ENCODE measurements at regions not wholly inside any gene's neighbourhood (a gene's known extent, or its start where the extent isn't known, plus 50 kb on each side); places are given as distances from the start of the nearest gene placed in this dataset.

GRCh38 chr6:95231416-95231815, 345.9 kb upstream of the MANEA start:
- H3K4me3 ChIP-seq (replicated peaks; ENCODE audit: low read depth, low read length) = no peak overlapping the region
- no peak for DNase-seq (ENCODE audit: low read depth)
- no peak for TF ChIP-seq CTCF (IDR thresholded peaks at IDR 0.05; ENCODE audit: low read length, missing control alignments)

GRCh38 chr6:95232446-95232845, 344.9 kb upstream of the MANEA start:
- DNase-seq (ENCODE audit: low read depth) = no peak
- no peak overlapping the region for H3K4me3 ChIP-seq (replicated peaks; ENCODE audit: low read depth, low read length)
- no peak for TF ChIP-seq CTCF (IDR thresholded peaks at IDR 0.05; ENCODE audit: low read length, missing control alignments)

DNA sequence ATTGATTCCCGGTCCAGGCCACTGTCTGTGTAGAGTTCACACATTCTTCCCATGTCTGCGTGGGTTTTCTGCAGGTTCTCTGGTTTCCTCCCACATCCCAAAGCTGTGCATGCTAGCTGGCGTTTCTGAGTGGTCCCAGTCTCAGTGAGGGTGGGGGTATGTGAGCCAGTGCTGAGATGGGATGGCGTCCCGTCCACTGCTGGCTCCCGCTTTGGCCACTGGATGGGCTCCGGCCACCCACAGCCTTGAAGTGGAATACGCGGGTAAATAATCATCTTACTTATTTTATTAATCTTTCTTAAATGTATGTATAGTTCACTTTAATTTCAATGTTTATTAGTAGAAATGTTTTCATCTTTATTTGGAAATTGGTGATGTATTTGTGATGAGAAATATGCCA, 343.5 kb upstream of the MANEA start:
- no peak for DNase-seq (ENCODE audit: low read depth)
- H3K4me3 ChIP-seq (replicated peaks; ENCODE audit: low read depth, low read length) = no peak overlapping the region
- no peak for TF ChIP-seq CTCF (IDR thresholded peaks at IDR 0.05; ENCODE audit: low read length, missing control alignments)

GRCh38 chr6:95240514-95240913, 336.8 kb upstream of the MANEA start:
- H3K4me3 ChIP-seq (replicated peaks; ENCODE audit: low read depth, low read length) = no peak overlapping the region
- TF ChIP-seq CTCF (IDR thresholded peaks at IDR 0.05; ENCODE audit: low read length, missing control alignments) = no peak
- no peak for DNase-seq (ENCODE audit: low read depth)

DNA sequence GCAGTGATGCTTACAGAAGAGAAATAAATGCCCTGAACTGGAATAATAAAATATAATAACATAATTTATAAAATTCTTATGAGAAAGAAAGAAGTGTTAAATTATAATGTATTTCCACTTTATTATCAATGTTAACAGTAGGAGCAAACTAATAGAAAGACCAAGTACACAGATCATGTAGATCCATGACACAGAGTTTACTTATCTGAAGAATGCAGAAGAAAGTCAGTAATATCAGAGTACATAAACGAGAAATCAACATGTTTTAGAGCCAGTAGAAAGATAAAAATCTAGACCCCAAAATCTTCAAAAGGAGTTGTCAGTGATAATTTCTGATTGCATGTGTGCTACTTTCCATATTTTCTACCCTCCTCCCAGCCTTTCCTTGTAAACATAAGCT, 334.8 kb upstream of the MANEA start:
- no peak overlapping the region for H3K4me3 ChIP-seq (replicated peaks; ENCODE audit: low read depth, low read length)
- DNase-seq (ENCODE audit: low read depth) = no peak
- TF ChIP-seq CTCF (IDR thresholded peaks at IDR 0.05; ENCODE audit: low read length, missing control alignments) = no peak

DNA sequence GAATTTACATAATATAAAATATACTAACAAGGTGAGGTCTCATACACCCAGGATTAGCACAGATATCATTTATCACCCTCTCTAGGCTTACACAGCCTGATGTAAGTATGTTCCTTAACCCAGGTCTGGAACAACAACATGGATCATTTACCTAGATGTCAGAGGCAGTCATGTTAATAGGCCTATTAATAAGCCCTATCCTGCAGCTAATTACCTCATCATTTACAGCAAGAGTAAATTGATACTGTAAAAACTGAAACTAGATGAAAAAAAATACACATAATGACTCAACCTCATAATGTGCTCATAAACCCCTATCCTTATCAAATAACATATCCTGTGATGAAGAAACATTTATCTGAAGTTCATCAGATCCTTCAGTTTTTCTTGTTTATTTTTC, 334.3 kb upstream of the MANEA start:
- no peak for TF ChIP-seq CTCF (IDR thresholded peaks at IDR 0.05; ENCODE audit: low read length, missing control alignments)
- H3K4me3 ChIP-seq (replicated peaks; ENCODE audit: low read depth, low read length) = no peak overlapping the region
- no peak for DNase-seq (ENCODE audit: low read depth)

DNA sequence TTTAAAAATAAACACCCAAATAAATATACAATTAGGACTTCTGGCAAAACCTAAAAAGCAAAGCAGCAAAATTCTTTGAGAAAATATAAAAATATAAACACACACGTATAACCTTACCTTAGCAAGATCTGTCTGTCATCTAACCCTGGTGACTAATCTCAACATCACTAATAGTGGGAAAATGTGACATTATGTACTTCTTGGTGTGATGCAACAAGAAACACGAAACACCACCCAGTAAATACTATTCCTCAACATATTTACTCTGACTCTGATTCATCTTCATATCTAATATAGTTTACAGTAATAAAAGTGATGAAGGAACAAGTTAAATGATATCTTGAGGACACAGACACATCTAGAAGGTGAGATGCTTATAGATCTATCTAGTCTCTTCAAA, 332.6 kb upstream of the MANEA start:
- no peak overlapping the region for H3K4me3 ChIP-seq (replicated peaks; ENCODE audit: low read depth, low read length)
- TF ChIP-seq CTCF (IDR thresholded peaks at IDR 0.05; ENCODE audit: low read length, missing control alignments) = no peak
- no peak for DNase-seq (ENCODE audit: low read depth)

All from fibroblast of pulmonary artery (primary cell).